Motor neuron (in vitro differentiated cells): ENCODE measurements at regions not wholly inside any gene's neighbourhood (a gene's known extent, or its start where the extent isn't known, plus 50 kb on each side); places are given as distances from the start of the nearest gene placed in this dataset.

Experiments
- ATAC-seq, 8 experiments: fragments of 200-7000 bp; cut with Tn5 transposase; replicated peaks in 6 of 8; 2 replicates each; pipeline ENCODE4 v1.8.0; 2021; ENCODE audit warnings: mild to moderate bottlenecking in 8 of 8, moderate library complexity in 8 of 8
- H3K27ac ChIP-seq, 2 donors: fragments of 250-450 bp; sonication (Bioruptor Pico); 2 replicates each; pipeline ENCODE4 v1.9.0; 2021; ENCODE audit warnings: antibody characterized with exemption in 2 of 2, mild to moderate bottlenecking in 2 of 2, moderate library complexity in 1 of 2
- H3K4me1 ChIP-seq, 2 donors: fragments of 250-450 bp; sonication (Bioruptor Pico); replicated peaks in 1 of 2; 2 replicates each; pipeline ENCODE4 v1.6.1; 2021; ENCODE audit warnings: antibody characterized with exemption in 2 of 2, mild to moderate bottlenecking in 2 of 2, moderate library complexity in 1 of 2
- H3K4me3 ChIP-seq, 5 donors: fragments of 250-450 bp; sonication (Bioruptor Pico); 2 replicates each; pipeline ENCODE4 v1.9.0; 2021; ENCODE audit warnings: antibody characterized with exemption in 5 of 5, mild to moderate bottlenecking in 5 of 5, moderate library complexity in 4 of 5
- WGBS, 10 experiments: fragments of 450-650 bp; shearing (Covaris generic); methylation state at CpG; one replicate each; pipeline ENCODE4 v1.0.0; 2022; 5-methylcytosine and 5-hydroxymethylcytosine counted together
- in situ Hi-C, 9 experiments: fragments of 400-800 bp; cut with MboI; loops; one replicate each; pipeline ENCODE4 v1.15.0; 2021; ENCODE audit warnings: low sequenced_read_pairs in 9 of 9, low pct_unique_long_range_greater_than_20kb in 2 of 9; ENCODE audit not compliant: unreplicated experiment in 9 of 9

- Histone ChIP-seq H3K27ac (no peak overlapping the region), H3K4me1 (no peaks in the 10 kb centered on the region), H3K4me3 (no peak overlapping the region)
- in situ Hi-C loops = loop anchor here in 3 of 9 experiments (10.0 to 25.0 kb wide), 2 partner anchors 251 to 263 kb away; no protein-coding TSS in a partner anchor
- WGBS, 10 experiments = 51 to 90% (median 77%) methylated on average over 2 to 4 of the region's 4 CpGs; no CpG with 5 or more reads in 1 of the 10 experiments
- no peak for ATAC-seq
Observed at GRCh38 chr12:46938071-46938678, 112.4 kb upstream of the SLC38A4 start.

- Histone ChIP-seq H3K4me1 (no peaks in the 10 kb centered on the region), H3K4me3 (no peak overlapping the region), H3K27ac (no peak overlapping the region)
- in situ Hi-C loops = loop anchor here in 2 of 9 experiments (25.0 kb wide), 1 partner anchor 255 kb away; no protein-coding TSS in a partner anchor
- WGBS, 10 experiments = 20 to 100% (median 87%) methylated on average over 1 of the region's 1 CpG; no CpG with 5 or more reads in 2 of the 10 experiments
- no peak for ATAC-seq
Observed at GRCh38 chr12:46941981-46942380, 116.2 kb upstream of the SLC38A4 start.

- WGBS, 10 experiments = 30 to 100% (median 86%) methylated on average over 1 to 2 of the region's 2 CpGs; no CpG with 5 or more reads in 1 of the 10 experiments
- Histone ChIP-seq H3K4me1 (no peaks in the 10 kb centered on the region), H3K4me3 (no peak overlapping the region), H3K27ac (no peak overlapping the region)
- in situ Hi-C loops = loop anchor here in 2 of 9 experiments (25.0 kb wide), 1 partner anchor 255 kb away; no protein-coding TSS in a partner anchor
- ATAC-seq = peak in 1 of 8 experiments; percentile 20
Observed at GRCh38 chr12:46942579-46942978, 116.8 kb upstream of the SLC38A4 start.

GRCh38 chr12:46944088-46944487 is 118.3 kb upstream of the SLC38A4 start:
- no peaks in the 10 kb centered on the region for H3K4me1 ChIP-seq
- in situ Hi-C loops = loop anchor here in 2 of 9 experiments (25.0 kb wide), 1 partner anchor 257 kb away; no protein-coding TSS in a partner anchor
- H3K27ac ChIP-seq = no peak overlapping the region
- peak; percentile 27 to 93 (median 84) for ATAC-seq
- WGBS, 10 experiments = 17 to 100% (median 54%) methylated on average over 1 to 2 of the region's 2 CpGs; no CpG with 5 or more reads in 4 of the 10 experiments
- H3K4me3 ChIP-seq = no peak overlapping the region

- in situ Hi-C loops = loop anchor here in 2 of 9 experiments (25.0 kb wide), 1 partner anchor 257 kb away; no protein-coding TSS in a partner anchor
- WGBS, 10 experiments = 63 to 100% (median 93%) methylated on average over 2 to 5 of the region's 5 CpGs; no CpG with 5 or more reads in 3 of the 10 experiments
- H3K4me3 ChIP-seq = no peak overlapping the region
- no peaks in the 10 kb centered on the region for H3K4me1 ChIP-seq
- H3K27ac ChIP-seq = no peak overlapping the region
- ATAC-seq = no peak
Observed at GRCh38 chr12:46944771-46945170, 119.0 kb upstream of the SLC38A4 start.

DNA sequence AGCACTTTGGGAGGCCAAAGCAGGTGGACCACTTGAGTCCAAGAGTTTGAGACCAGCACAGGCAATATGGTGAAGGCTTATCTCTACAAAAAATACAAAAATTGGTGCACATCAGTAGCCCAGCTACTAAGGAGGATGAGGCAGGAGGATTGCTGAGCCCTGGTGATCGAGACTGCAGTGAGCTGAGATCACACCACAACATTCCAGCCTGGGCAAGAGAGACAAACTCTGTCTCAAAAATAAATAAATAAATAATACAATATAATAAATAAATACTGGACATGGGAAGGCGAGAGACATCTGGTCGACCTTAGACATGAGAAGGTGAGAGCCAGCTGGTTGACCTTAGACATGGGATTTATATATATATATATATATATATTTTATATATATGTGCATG is 119.8 kb upstream of the SLC38A4 start:
- Histone ChIP-seq H3K4me3 (no peak overlapping the region), H3K27ac (no peak overlapping the region), H3K4me1 (no peaks in the 10 kb centered on the region)
- ATAC-seq = no peak
- in situ Hi-C loops = loop anchor here in 2 of 9 experiments (25.0 kb wide), 1 partner anchor 258 kb away; no protein-coding TSS in a partner anchor
- 74 to 100% (median 84%) methylated on average over 3 of the region's 3 CpGs; no CpG with 5 or more reads in 3 of the 10 experiments for WGBS, 10 experiments

DNA sequence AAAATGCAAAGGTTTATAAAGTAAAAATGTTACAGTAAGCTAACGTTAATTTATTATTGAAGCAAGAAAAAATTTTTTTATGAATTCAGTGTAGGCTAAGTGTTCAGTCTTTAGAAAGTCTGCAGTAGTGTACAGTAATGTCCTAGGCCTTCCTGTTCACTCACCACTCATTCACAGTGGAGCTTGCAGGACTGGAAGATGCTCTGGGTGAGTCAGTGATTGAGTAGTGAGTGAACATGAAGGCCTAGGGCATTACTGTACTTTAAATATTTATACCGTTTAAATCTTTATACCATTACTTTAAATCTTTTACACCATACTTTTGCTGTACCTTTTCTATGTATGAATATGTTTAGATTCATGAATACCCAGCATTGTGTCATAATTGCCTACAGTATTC is 120.3 kb upstream of the SLC38A4 start:
- H3K4me3 ChIP-seq = no peak overlapping the region
- H3K4me1 ChIP-seq = no peaks in the 10 kb centered on the region
- peak in 1 of 8 experiments; percentile 29 for ATAC-seq
- WGBS, 10 experiments = 23 to 100% (median 93%) methylated on average over 1 to 2 of the region's 2 CpGs; no CpG with 5 or more reads in 2 of the 10 experiments
- H3K27ac ChIP-seq = no peak overlapping the region
- in situ Hi-C loops = loop anchor here in 2 of 9 experiments (25.0 kb wide), 1 partner anchor 259 kb away; no protein-coding TSS in a partner anchor

DNA sequence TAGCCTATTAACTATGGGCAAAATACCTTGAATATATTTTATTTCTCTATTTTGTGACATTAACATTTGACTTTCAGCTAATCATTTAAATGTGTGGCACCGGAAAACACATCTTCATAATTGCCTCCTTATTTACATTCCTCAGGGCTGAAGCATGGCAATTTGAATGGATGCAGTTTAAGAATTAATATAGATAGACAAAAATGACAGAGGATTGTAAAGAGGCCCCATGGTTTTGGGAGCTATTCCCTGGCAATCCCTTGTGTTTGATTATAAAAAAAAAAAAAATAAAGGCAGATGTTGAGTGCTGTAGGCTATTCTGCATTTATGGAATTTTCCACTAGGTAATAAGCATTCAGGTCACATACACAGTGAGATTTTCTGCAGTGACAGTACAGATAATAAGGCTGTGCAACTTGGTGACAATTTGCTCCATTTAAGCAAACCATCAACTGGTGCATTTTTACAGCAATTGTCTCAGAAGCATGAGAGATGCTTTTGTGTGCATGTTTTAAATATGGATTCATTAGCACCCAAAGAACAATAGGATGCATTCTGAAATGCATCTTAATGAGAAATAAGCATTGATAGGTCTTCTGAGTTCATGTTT is 123.2 kb upstream of the SLC38A4 start:
- in situ Hi-C loops = loop anchor here in 2 of 9 experiments (25.0 kb wide), 1 partner anchor 262 kb away; no protein-coding TSS in a partner anchor
- Histone ChIP-seq H3K27ac (no peak overlapping the region), H3K4me3 (no peak overlapping the region), H3K4me1 (no peaks in the 10 kb centered on the region)
- WGBS, 10 experiments = 0 to 83% (median 60%) methylated on average over 1 of the region's 1 CpG; no CpG with 5 or more reads in 3 of the 10 experiments
- ATAC-seq = peak in 4 of 8 experiments; percentile 55 to 69 (median 59)

DNA sequence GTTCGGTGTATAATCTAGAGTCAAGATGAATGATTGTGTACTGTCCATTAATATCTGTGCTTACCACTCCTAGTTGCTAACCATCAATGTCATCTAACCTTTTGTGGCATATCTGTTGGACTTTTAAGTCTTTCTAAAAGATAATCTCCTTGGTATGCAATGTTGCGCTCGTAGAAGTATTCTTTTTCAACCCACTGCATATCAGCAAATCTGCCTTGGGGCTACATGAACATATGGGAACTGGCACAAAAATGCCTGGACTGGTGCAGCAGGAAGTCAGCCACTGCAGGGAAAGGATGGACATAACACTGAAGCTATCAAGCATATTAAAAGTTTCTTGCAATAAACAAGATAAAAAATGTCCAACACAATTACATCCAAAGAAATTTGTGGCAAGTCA is 124.3 kb upstream of the SLC38A4 start:
- in situ Hi-C loops = no loop called here
- Histone ChIP-seq H3K4me3 (no peak overlapping the region), H3K4me1 (no peaks in the 10 kb centered on the region), H3K27ac (no peak overlapping the region)
- WGBS, 10 experiments = 31 to 100% (median 81%) methylated on average over 1 to 3 of the region's 3 CpGs; no CpG with 5 or more reads in 1 of the 10 experiments
- ATAC-seq = peak in 1 of 8 experiments; percentile 70

DNA sequence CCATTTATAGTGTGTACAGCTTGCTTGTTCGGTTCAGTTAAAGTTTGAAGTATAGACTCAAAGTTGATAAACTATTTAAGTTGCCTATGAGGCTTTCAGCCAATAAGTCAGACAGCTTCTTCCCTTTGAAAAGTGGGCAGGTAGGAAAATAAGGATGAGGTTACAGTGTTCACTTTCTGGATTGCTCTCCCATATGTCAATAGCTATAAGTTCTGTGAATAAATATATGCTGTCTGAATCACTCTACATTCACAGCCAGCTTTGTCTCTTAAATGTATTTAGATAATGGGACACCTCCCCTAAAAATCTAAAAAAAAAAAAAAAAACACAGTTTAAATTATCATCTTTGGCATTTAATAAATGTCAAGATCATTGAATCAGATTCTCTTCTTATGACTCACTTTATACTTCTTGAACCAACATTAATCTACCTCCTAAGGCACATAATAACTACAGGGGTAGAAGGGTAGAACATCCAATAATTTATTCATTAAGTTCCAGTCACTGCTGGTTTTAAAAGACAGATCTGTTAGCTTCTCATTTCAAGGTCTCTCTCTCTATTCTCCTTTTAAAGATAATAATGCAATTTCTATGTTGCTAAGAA is 126.4 kb upstream of the PCED1B start:
- Histone ChIP-seq H3K27ac (no peak overlapping the region), H3K4me1 (no peaks in the 10 kb centered on the region), H3K4me3 (no peak overlapping the region)
- ATAC-seq = no peak
- 78 to 100% (median 91%) methylated on average over 1 of the region's 1 CpG; no CpG with 5 or more reads in 2 of the 10 experiments for WGBS, 10 experiments
- in situ Hi-C loops = no loop called here

- WGBS, 10 experiments = 48 to 100% (median 69%) methylated on average over 1 to 4 of the region's 5 CpGs; no CpG with 5 or more reads in 2 of the 10 experiments
- in situ Hi-C loops = no loop called here
Observed at GRCh38 chr12:46956451-46957035, 122.9 kb upstream of the PCED1B start.

DNA sequence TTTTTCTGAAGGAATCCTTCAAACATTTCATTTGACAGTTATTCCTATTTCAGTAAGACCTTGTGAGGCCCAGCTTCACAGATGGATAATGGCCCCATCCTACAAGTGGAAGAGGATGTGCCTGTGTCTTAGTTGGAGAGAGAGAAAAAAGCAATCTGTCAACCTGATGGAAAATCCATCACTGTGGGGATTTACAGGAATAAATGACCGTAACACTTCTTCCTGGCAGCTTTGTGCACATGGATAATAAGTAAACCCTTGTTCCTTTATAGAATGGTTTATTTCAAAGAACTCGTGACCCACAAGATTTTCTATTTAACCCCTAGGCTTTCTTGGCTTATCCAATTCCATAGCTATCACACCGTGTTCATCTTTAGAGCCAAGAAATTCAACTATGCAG is 121.4 kb upstream of the PCED1B start:
- no peak overlapping the region for H3K27ac ChIP-seq
- WGBS, 10 experiments = 0 to 100% (median 60%) methylated on average over 1 to 3 of the region's 3 CpGs; no CpG with 5 or more reads in 1 of the 10 experiments
- no peaks in the 10 kb centered on the region for H3K4me1 ChIP-seq
- no peak for ATAC-seq
- no peak overlapping the region for H3K4me3 ChIP-seq
- in situ Hi-C loops = no loop called here

More at GRCh38 chr12:46956451-46957035, 122.9 kb upstream of the PCED1B start:
- no peak overlapping the region for H3K27ac ChIP-seq
- no peak overlapping the region for H3K4me3 ChIP-seq
- ATAC-seq = no peak
- no peaks in the 10 kb centered on the region for H3K4me1 ChIP-seq
